Calu3 (cell line): ENCODE measurements at regions not wholly inside any gene's neighbourhood (a gene's known extent, or its start where the extent isn't known, plus 50 kb on each side); places are given as distances from the start of the nearest gene placed in this dataset.
"Not testable (repeated sequence)": the region's sequence is repeated elsewhere in the genome, so short reads cannot be mapped to it uniquely, and the experiment has no call there.

Experiments used
- BruUV-seq: library from RNA; stranded (reverse); fragments of 400-500 nt; replicated peaks from 2 replicates; lab custom pipeline; 2021; lab: Mats Ljungman, UMichigan
- CTCF ChIA-PET: fragments of 300-600 bp; sonication (Branson Sonifier 250); formaldehyde crosslinking; loops from one replicate; lab custom pipeline; 2022; ENCODE audit warnings: antibody characterized with exemption; lab: Charles Lee
- DNase-seq: peaks from one replicate; pipeline ENCODE4 v3.0.0; 2022
- H3K27ac Mint-ChIP-seq: one replicate; pipeline ENCODE4 v1.8.0; 2022; ENCODE audit warnings: mixed read lengths; ENCODE audit not compliant: unreplicated experiment
- H3K27me3 Mint-ChIP-seq: one replicate; pipeline ENCODE4 v1.8.0; 2022; ENCODE audit warnings: mixed read lengths; ENCODE audit not compliant: unreplicated experiment
- H3K36me3 Mint-ChIP-seq: one replicate; pipeline ENCODE4 v1.8.0; 2022; ENCODE audit warnings: mild to moderate bottlenecking, moderate library complexity, mixed read lengths; ENCODE audit not compliant: insufficient read depth, unreplicated experiment
- H3K4me1 Mint-ChIP-seq: one replicate; pipeline ENCODE4 v1.8.0; 2022; ENCODE audit warnings: mild to moderate bottlenecking, low read depth, mixed read lengths; ENCODE audit not compliant: unreplicated experiment
- H3K4me3 Mint-ChIP-seq: one replicate; pipeline ENCODE4 v1.8.0; 2022; ENCODE audit warnings: mild to moderate bottlenecking, low read depth, moderate library complexity, mixed read lengths; ENCODE audit not compliant: unreplicated experiment
- H3K9me3 Mint-ChIP-seq: one replicate; pipeline ENCODE4 v1.8.0; 2022; ENCODE audit warnings: low read depth, mixed read lengths; ENCODE audit not compliant: unreplicated experiment
- CTCF ChIP-seq: fragments of 200-600 bp; IDR thresholded peaks from one replicate; pipeline ENCODE4 v1.8.0; 2022; ENCODE audit warnings: antibody characterized with exemption; ENCODE audit not compliant: unreplicated experiment
- intact Hi-C: fragments of 100-400 bp; cut with micrococcal nuclease; formaldehyde crosslinking; loops from one replicate; pipeline ENCODE4 v1.10.0; 2022; ENCODE audit not compliant: unreplicated experiment

- Mint-ChIP-seq H3K27me3 (no peaks in the 10 kb centered on the region), H3K27ac (no peak overlapping the region), H3K9me3 (no peaks in the 10 kb centered on the region), H3K4me3 (no peak overlapping the region), H3K36me3 (no peaks in the 10 kb centered on the region), H3K4me1 (no peaks in the 10 kb centered on the region)
- no TSS peak for BruUV-seq
- DNase-seq = no peak
- CTCF ChIA-PET = no interaction called here
- TF ChIP-seq CTCF = no peak
- intact Hi-C loops = no loop called here
Observed at GRCh38 chrX:42175843-42176242, 252.5 kb upstream of the CASK start.

- H3K36me3 Mint-ChIP-seq, DNase-seq, H3K27ac Mint-ChIP-seq, H3K4me1 Mint-ChIP-seq, BruUV-seq, H3K27me3 Mint-ChIP-seq, H3K4me3 Mint-ChIP-seq, H3K9me3 Mint-ChIP-seq, intact Hi-C loops: not testable (repeated sequence)
- CTCF ChIA-PET = interaction anchor here (0.6 kb wide), 1 partner anchor 102 kb away, joined by 3 read pairs; no protein-coding TSS in a partner anchor
Observed at GRCh38 chrX:42157923-42158322, 234.6 kb upstream of the CASK start.

- H3K4me1 Mint-ChIP-seq = no peaks in the 10 kb centered on the region
- no peaks in the 10 kb centered on the region for H3K27me3 Mint-ChIP-seq
- no peak for TF ChIP-seq CTCF
- no peak overlapping the region for H3K4me3 Mint-ChIP-seq
- DNase-seq = no peak
- H3K9me3 Mint-ChIP-seq = no peaks in the 10 kb centered on the region
- BruUV-seq = no TSS peak
- peaks cover 4% of the 10 kb centered on the region for H3K36me3 Mint-ChIP-seq
- H3K27ac Mint-ChIP-seq = no peak overlapping the region
- CTCF ChIA-PET = no interaction called here
- intact Hi-C loops = no loop called here
Observed at GRCh38 chrX:42151808-42152207, 228.5 kb upstream of the CASK start.

GRCh38 chrX:42149765-42150164 lies 226.4 kb upstream of the CASK start:
- Mint-ChIP-seq H3K36me3 (no peaks in the 10 kb centered on the region), H3K27ac (no peak overlapping the region), H3K4me3 (no peak overlapping the region), H3K9me3 (no peaks in the 10 kb centered on the region), H3K27me3 (no peaks in the 10 kb centered on the region), H3K4me1 (no peaks in the 10 kb centered on the region)
- intact Hi-C loops = no loop called here
- DNase-seq = no peak
- CTCF ChIA-PET = no interaction called here
- TF ChIP-seq CTCF = no peak
- BruUV-seq = no TSS peak

- Mint-ChIP-seq H3K27me3 (no peaks in the 10 kb centered on the region), H3K4me3 (no peak overlapping the region), H3K36me3 (no peaks in the 10 kb centered on the region), H3K4me1 (no peaks in the 10 kb centered on the region), H3K27ac (no peak overlapping the region), H3K9me3 (no peaks in the 10 kb centered on the region)
- no peak for TF ChIP-seq CTCF
- no TSS peak for BruUV-seq
- DNase-seq = no peak
- CTCF ChIA-PET = no interaction called here
- intact Hi-C loops = no loop called here
Observed at GRCh38 chrX:42149281-42149680, 225.9 kb upstream of the CASK start.
